Stimulated activated naive CD8-positive, alpha-beta T cell treated with anti-CD3 and anti-CD28 coated beads, Interleukin-15, Interleukin-2, amounts not matched to agents 100 U/mL and 50 U/mL, for 24 hours (primary cell): ENCODE measurements at regions not wholly inside any gene's neighbourhood (a gene's known extent, or its start where the extent isn't known, plus 50 kb on each side); places are given as distances from the start of the nearest gene placed in this dataset.
"Not testable (repeated sequence)": the region's sequence is repeated elsewhere in the genome, so short reads cannot be mapped to it uniquely, and the experiment has no call there.

Experiments
- ATAC-seq: fragments of 150-1000 bp; cut with Tn5 transposase; one replicate; pipeline ENCODE4 v1.10.0; 2021
- DNase-seq: peaks from one replicate; pipeline ENCODE4 v3.0.0; 2021

DNA sequence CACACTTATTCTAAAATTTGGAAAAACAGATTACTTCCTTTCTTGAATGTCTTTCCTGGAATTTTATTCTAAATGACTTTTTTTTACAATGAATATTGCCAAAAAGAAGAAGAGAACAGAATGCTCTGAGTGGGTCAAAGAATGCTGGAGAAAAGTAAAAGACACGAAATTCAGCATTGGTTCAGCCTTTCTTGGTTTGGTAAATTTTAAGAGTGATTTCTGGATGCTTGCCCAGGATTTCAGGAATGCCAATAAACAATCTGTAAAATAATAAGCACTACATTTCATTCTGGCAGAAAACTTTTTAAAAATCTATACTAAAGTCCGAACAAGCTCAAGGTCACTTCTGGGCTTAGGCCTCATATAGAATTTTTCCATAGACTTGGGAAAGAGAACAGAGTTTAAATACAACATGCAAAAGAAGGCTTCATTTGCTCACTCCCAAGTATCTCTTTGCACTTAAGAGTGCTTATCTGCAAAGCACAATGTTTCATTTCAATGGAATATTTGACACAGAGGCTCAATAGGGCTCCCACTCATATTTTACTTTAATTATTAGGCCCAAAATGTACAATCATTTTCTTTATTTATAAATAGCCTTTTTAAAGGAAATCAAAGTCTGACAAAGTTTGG, 359.5 kb upstream of the ANKRD30A start:
- ATAC-seq (no peak), DNase-seq (no peak)

DNA sequence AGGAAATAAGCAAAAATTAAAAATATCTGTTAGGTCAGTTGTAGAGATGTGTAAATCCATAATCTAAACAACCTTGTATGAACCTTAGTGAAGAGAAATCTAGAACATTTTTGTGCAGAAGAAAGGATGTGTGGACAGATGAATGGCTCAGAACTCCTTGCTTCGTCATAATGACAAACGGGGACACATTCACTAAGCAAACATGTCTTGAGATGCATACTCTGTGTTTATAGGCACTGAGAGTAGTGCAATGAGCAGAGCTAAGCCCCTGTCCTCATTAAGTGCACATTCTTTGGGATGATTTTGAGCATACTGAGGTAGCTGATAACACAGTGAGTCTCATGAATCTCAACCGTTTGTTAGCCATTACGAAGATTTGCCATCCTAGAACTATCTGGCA, 360.6 kb upstream of the ANKRD30A start:
- no peak for ATAC-seq
- no peak for DNase-seq

DNA sequence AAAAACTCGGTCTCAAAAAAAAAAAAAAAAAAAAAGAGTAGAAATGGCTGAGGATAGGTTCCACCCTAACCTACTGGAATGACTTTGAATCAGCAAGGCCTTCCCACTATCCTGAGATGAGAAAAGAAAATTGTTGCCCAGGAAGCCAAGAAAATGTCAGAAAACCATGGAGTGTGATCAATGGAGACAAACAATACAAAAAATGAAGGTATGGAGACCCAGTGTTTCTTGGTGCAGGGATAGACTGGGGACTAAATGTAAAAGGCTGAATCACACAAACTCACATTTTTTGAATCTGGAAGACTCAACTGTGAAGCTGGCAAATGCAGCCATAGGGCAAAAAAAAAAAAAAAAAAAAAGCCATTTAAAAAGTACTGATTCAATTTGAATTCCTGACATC, 364.3 kb upstream of the ANKRD30A start:
- DNase-seq (no peak), ATAC-seq (no peak)

DNA sequence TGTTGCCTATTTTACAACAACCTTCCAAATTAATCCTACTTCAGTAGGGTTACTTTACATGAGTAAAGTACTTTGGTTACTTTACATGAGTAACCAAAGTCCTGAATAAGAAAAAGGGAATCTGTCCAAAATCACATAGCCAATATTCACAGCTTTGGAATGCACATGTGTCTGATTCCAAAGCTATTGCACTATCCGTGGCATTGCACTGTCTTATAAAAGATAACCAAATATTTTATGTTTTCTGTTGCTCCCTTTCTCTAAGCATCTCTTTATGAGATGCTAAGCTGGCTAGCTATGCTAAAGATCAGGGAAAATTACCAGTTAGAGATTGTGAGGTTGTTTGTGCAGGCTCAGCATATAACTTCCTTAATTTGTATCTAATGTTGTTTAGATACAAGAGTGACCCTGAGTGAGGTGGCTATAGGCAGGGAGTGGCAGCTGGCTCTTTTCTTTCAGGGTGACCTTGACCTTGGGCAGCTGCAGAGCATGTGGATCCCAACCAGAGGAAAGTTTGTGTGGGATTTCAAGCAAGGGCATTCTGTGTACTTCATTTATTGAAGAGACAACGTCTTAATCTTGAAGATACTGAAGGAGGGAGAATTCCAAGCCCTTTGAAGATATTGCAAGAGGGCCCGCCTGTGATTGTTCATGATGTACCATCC, 366.1 kb upstream of the ANKRD30A start:
- no peak for DNase-seq
- no peak for ATAC-seq

DNA sequence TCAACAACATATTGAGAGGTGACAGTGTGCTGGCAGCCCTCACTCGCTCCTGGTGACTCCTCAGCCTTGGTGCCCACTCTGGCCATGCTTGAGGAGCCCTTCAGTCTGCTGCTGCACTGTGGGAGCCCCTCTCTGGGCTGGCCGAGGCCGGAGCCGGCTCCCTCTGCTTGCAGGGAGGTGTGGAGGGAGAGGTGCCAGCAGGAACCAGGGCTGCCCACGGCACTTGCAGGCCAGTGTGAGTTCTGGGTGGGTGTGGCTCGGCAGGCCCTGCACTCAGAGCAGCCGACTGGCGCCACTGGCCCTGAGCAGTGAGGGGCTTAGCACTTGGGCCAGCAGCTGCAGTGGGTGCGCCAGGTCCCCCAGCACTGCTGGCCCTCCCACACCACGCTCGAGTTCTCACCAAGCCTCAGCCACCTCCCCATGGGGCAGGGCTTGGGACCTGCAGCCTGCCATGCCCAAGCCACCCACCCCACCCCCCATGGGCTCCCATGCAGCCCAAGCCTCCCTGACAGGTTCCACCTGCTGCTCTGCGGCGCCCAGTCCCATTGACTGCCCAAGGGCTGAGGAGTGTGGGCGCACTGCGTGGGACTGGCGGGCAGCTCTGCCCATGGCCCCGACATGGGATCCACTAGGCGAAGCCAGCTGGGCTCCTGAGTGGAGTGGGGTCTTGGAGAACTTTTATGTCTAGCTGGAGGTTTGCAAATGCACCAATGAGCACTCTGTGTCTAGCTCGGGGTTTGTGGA, 377.1 kb upstream of the ANKRD30A start:
- ATAC-seq (no peak), DNase-seq (no peak)

DNA sequence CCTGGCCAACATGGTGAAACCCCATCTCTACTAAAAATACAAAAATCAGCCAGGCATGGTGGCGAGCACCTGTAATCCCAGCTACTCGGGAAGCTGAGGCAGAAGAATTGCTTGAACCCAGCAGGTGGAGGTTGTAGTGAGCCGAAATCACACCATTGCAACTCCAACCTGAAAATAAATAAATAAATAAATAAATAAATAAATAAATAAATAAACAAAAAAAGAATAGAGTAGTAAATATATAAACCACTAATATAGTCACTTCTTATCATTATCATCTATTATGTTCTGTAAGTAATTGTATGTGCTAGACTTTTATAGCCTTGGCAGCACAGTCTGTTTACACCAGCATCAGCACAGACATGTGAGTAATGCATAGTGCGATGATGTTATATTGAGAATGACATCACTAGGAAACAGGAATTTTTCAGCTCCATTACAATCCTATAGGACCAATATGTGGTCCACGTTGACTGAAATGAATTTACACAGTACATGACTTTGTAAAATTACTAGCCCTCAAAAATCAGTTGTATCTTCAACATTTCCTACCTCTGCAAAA, 385.4 kb upstream of the ANKRD30A start:
- ATAC-seq: no peak

DNA sequence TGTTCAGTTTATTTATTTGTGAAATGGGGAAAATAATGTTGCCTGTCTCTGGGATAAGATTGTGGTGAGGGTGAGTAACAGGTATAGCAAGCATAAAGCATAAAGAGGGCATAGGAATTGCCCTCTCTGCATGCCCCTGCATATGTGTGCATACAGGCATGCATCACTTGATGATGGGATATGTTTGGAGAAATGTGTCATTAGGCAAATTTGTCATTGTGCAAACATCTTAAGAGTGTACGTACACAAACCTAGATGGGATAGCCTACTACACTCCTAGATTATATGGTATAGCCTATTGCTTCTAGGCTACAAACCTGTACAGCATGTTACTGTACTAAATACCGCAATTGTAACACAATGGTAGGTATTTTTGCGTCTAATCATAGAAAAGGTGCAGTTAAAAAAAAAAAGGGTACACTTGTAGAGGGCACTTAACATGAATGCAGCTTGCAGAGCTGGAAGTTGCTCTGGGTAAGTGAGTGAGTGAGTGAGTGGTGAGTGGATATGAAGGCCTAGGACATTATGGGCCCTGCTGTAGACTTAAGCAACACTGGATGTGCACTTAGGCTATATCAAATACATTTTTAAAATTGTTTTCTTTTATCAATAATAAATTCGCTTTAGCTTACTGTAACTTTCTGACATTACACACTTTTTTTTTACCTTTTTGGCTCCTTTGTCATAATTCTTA, 386.5 kb upstream of the ANKRD30A start:
- ATAC-seq (no peak), DNase-seq (no peak)

More for the DNA sequence above, 385.4 kb upstream of the ANKRD30A start:
- no peak for DNase-seq

DNA sequence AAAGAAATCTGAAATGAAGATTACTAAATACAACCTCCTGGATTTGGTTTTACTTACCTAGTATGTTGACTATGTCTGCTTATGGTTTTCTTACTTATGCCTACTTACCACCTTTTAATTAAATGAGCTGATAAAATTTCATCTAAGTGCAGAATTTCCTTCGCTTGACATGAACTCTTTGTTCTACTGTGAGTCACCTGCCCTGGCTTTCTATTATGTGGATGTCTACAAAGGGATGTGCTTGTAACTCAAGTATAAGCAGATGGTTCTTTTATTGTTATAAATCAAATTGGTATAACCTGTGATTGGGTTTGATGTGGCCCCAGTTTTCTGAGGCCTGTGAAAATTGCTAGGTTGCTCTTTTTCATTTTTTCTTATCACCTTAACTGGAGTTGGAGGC, 389.1 kb upstream of the ANKRD30A start:
- DNase-seq (no peak), ATAC-seq (no peak)

DNA sequence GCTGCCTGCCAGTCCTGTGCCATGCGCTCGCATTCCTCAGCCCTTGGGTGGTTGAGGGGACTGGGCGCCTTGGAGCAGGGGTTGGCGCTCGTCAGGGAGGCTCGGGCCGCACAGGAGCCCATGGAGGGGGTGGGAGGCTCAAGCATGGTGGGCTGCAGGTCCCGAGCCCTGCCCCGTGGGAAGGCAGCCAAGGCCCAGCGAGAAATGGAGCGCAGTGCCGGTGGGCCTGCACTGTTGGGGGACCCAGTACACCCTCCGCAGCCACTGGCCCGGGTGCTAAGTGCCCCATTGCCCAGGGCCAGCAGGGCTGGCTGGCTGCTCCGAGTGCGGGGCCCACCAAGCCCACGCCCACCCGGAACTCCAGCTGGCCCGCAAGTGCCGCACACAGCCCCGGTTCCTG, 390.8 kb upstream of the ANKRD30A start:
- not testable (repeated sequence) for DNase-seq, ATAC-seq

DNA sequence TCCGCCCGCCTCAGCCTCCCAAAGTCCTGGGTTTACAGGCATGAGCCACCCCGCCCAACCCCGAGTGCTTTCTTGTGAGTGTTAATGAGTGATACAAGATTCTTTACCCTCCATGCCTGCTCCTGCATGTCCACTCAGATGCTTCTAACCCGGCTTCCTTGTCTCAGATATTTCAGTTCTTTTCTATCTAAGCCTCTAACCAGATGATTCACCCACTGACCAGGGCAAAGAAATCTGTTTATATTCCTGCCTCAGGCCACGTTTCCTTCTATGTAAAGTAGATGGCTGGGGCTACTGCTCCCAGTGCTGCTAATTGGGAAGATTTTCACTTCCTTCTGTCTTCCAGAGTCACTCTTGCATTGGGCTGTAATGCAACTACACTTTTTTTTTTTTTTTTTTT, 395.1 kb upstream of the ANKRD30A start:
- ATAC-seq (no peak), DNase-seq (no peak)

DNA sequence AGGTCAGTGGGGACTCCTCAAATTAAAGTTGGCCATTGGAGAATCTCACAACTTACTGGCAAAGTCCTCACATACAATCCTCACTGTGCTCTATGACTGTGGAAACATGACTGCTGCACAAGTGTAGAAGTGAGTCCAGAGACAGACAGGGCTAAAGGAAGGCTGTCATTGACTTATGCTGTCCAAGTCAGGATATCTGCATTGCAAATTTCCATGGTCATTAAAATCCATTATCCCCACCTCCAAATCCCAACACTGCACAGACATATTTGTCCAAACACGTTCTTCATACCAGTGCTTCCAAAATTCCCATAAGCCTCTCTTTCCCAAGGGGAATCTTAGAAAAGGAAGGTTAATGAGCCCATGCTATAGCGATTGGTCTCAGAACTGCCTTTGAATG, 396.8 kb upstream of the ANKRD30A start:
- ATAC-seq (no peak), DNase-seq (no peak)

DNA sequence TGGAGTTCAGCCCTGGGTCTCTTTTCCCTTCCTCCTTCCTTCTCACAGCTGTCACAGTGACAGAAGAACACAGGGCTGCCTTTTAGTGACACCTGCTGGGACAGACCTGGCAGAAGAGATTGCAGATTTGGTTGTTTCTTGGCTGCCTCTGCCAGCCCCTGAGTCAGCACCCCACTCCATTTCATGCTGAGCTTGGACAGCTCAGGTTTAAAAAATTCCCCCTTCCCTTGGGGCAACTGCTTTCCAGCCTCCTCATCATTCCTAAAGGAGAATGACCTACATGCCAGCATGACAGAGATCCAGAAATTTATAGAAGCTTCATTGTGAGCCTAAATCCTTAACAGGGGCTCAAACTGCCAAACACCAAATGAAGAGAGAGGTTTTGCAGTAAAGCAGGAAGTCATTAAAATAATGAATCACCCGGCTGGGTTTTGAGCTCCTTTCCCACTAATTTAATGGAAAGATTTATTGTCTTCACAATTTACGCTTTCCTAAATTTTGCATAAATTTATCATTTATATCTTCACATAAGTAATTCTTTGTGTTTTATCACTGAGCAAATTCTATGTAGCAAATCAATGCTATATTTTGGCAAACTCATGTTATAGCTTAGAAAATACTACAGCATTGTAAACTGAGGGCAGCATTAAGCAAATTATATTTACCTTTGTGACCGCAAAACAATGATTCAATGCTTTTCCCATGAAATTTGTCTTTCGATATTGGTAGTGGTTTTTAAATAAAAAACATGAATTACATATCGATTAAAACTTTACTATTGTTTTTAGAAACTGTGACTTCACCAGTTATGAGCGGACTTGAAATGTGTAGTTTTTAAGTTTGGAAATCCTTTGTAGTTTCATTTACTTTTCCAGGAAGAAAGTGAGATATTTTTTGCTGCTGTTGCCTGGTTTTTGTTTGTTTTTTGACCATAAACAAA, 399.5 kb upstream of the ANKRD30A start:
- ATAC-seq: no peak

DNA sequence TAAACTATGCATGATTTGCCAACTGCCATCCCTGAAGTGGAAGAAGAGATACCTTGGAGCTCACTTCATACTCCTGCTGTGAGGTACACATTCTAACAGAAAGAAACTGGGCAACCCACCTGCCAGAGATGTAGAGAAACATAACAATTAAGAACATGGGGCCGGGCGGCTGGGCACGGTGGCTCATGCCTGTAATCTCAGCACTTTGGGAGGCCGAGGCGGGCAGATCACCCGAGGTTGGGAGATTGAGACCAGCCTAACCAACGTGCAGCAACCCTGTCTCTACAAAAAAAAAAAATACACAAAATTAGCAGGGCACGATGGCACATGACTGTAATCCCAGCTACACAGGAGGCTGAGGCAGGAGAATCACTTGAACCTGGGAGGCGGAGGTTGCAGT, 402.6 kb upstream of the ANKRD30A start:
- ATAC-seq: no peak
- no peak for DNase-seq

More for the DNA sequence above, 399.5 kb upstream of the ANKRD30A start:
- no peak for DNase-seq

DNA sequence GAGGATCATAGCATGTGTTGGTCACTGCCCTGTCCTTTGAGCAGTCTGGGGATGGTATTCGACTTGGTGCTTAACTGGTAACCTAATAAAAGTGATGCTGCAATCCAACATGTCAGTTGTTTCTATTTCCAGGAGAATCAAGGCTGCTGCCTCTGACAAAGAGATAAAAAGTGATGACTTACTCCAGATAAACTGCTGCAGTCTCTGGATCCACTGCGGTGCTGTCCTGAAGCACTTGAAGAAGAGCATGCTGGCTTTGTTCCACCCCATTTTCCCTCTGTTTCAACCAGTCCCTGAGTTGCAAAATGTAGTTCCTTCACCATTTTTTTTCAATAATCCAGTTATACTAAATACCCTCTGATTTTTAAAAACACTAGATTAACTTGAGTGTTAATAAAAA, 403.5 kb upstream of the ANKRD30A start:
- ATAC-seq: no peak
- no peak for DNase-seq

DNA sequence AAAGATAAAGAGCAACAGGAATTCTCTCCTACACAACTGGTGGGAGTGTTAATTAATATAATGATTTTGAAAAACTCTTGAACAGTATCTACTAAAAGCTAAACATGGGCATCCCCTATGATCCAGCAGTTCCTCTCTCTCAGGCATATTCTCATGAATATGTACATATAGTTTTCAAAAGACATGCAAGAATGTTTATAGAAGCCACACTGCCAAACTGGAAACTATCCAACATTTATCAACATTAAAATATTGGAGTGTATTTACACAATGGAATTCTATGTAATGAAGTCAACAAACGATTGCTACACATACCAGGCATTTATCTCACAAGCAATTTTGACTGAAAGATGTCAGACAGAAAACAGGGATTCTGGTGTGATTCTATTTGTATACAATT, 404.5 kb upstream of the ANKRD30A start:
- DNase-seq: no peak

DNA sequence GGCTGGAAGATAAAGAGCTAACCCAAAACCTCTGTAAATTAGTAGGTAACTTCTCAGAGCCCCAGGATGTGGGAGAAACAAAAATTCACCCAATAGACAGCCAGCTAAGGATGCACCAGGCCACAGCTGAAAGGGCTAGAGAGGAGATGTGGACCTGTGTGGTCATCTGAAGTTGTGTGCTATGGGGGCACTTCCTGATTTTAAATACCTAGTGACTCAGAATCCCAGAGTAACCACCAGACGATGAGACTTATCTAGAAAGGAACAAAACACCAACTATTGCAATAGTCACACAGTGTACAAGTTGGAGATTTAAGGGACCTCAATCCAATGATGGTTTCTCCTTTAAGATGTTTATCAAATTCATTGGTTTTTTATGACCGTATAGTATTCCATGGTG, 408.3 kb upstream of the ANKRD30A start:
- ATAC-seq: no peak
- DNase-seq: no peak

More for the DNA sequence above, 404.5 kb upstream of the ANKRD30A start:
- ATAC-seq: no peak

DNA sequence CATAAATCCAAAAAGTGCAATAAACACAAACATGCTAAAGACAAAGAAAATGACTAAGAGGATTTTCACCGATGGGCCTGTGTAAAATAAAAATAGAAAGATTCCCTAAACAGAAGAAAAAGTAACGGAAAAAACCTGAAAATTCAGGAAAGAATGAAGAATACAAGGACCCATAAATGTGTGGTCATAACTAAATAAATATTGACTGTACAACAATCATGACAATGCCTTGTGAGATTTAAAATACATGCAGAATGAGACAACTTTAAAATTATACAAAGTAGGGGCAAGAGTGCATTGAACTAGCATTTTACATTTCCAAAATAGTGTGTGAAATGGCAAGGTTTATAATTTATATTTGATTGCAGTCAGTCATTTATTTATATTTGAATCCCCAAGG, 409.1 kb upstream of the ANKRD30A start:
- no peak for DNase-seq
- no peak for ATAC-seq

DNA sequence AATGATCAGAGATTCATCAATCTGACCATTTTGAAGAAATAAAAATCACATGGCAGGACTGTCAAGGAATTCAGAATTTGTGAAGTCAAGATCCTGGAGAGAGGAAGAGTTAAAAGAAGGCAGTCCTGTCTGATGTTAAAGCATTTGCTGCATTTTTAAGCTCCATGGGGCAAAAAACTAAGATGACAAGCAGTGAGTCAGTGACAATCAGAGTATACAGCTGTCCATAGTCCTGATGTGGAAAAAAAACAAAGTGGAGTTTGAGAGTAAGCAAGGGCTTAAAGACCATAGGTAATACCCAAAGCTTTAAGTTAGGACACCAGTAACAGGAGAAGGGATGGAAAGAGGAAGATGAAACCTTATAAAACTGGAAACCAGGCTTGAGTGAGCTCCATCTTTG, 412.7 kb upstream of the ANKRD30A start:
- DNase-seq: no peak
- ATAC-seq: no peak

DNA sequence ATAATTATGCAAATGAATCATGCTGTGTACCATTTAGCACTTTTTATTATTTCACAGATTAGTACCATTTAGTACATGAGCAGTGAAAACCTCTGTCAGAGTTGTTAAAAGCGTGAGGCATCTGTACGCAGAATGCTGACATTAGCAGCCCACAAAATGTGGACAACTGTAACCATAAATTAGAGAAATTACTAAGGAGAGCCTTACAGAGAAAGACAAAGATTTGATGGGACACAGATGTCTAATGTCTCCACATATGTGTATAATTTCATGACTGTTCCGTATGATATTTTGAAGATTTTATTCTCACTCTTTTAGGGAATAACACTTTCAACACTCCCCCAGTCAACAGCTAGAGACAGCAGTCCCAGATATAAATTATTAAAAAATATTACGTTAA, 414.0 kb upstream of the ANKRD30A start:
- ATAC-seq (no peak), DNase-seq (no peak)

DNA sequence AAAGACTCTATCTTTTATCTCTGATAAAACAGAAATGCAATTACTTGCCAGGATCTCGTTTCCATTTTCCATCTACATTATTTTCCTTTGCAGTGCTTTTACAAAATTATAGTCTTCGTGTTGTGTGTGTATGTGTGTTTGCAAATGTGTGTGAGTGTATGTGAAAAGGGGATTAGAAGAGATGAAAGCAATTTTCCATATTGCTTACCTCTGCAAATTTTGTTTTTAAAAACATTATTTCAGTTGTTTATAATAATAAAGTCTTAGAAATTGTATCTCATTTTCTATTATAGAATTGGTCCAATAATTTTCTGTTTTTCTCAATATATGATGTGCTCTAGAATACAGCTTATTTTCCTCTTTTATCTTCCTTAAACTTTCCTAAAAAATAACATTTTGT, 421.3 kb upstream of the ANKRD30A start:
- no peak for ATAC-seq
- no peak for DNase-seq

DNA sequence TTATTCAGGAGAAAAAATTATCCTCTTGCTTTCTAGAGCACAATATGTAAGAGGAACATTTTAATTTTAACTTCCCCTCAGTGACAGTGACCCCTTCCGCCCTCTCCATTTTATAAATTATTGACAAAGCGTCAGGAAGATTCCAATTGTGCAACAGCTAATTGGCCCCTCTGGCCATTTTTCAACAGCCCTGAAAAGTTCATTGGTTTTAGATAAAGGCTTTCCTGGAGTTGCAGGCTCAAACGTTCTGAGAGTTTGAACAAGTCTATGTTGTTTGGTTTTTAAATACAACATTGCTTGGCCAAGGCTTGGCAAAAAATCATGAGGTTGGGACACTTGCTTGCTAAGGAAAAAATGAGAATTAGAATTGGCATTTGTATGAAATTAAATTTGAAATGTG, 422.2 kb upstream of the ANKRD30A start:
- no peak for ATAC-seq
- DNase-seq: no peak
